ENCODE measurements at regions not wholly inside any gene's neighbourhood (a gene's known extent, or its start where the extent isn't known, plus 50 kb on each side); places are given as distances from the start of the nearest gene placed in this dataset.

GRCh38 chr2:36123995-36124394 is 231.6 kb upstream of the CRIM1 start:
- TF ChIP-seq POLR2A (IDR thresholded peaks at IDR 0.05; ENCODE audit: control extremely low read depth in 1 of 2, low read depth in 2 of 2, low read length in 2 of 2): no peak
- TF ChIP-seq CTCF (IDR thresholded peaks at IDR 0.05; ENCODE audit: control extremely low read depth in 1 of 3, insufficient read depth in 1 of 3, low read depth in 1 of 3, low read length in 3 of 3): no peak
- no peak for TF ChIP-seq GABPA (IDR thresholded peaks at IDR 0.05; ENCODE audit: borderline replicate concordance, insufficient read depth, low read length)
- no peak for TF ChIP-seq MAX (IDR thresholded peaks at IDR 0.05)
- no peak for TF ChIP-seq CREB1 (IDR thresholded peaks at IDR 0.05)

All from H1 (cell line).